K562 (cell line): ENCODE measurements at regions not wholly inside any gene's neighbourhood (a gene's known extent, or its start where the extent isn't known, plus 50 kb on each side); places are given as distances from the start of the nearest gene placed in this dataset.

Source experiments
- ATAC-seq: fragments of 200-7000 bp; cut with Tn5 transposase; 3 replicates; pipeline ENCODE4 v1.9.1; 2020; ENCODE audit warnings: moderate library complexity
- BruUV-seq: library from RNA; stranded (reverse); fragments of 400-500 nt; replicated peaks from 2 replicates; lab custom pipeline; 2021; lab: Mats Ljungman, UMichigan
- CTCF ChIA-PET: fragments of 300-600 bp; formaldehyde crosslinking; extraction: SDS; loops from one replicate; lab custom pipeline; 2021; ENCODE audit warnings: low intra/inter-chr PET ratio; lab: Yijun Ruan, JAX
- POLR2A ChIA-PET: fragments of 300-600, 350-650 bp; sonication (Branson Sonifier 250); formaldehyde crosslinking; extraction: SDS; loops from one replicate; lab custom pipeline; 2021; ENCODE audit warnings: antibody characterized with exemption, inconsistent platforms; lab: Yijun Ruan, JAX
- DNase-seq, 4 experiments: peaks; one replicate each; pipeline versions ENCODE4 v3.0.0 to v3.0.0-alpha.2; 2011 to 2018; ENCODE audit warnings: low spot score in 3 of 4, mixed read lengths in 3 of 4; ENCODE audit errors: extremely low read depth in 1 of 4
- FAIRE-seq: peaks from 2 replicates; lab custom pipeline; 2011; peaks lifted over from hg19 to GRCh38; lab: Jason Lieb, UNC
- H2AFZ ChIP-seq: 2 replicates; pipeline ENCODE4 v1.6.0; 2011; ENCODE audit warnings: low read depth, low read length, control low read depth, inconsistent platforms
- H3K27ac ChIP-seq: fragments of 200-600 bp; 3 replicates; pipeline ENCODE4 v1.8.0; 2011; ENCODE audit warnings: low read depth, mild to moderate bottlenecking, control low read depth, inconsistent platforms, low read length, moderate library complexity, mixed read lengths; ENCODE audit errors: extremely low read depth
- H3K27me3 ChIP-seq, 2 experiments: fragments of 300-600 bp in 1 of 2; 2 replicates in 1 of 2; 3 replicates in 1 of 2; pipeline versions ENCODE4 v1.6.0 to v1.8.0; 2011; ENCODE audit warnings: inconsistent platforms in 2 of 2, low read length in 2 of 2, mild to moderate bottlenecking in 1 of 2, mixed read lengths in 1 of 2, moderate library complexity in 1 of 2; ENCODE audit not compliant: control insufficient read depth in 2 of 2, insufficient read depth in 2 of 2
- H3K36me3 ChIP-seq: fragments of 300-600 bp; 3 replicates; pipeline ENCODE4 v1.8.0; 2011; ENCODE audit warnings: mild to moderate bottlenecking, low read length, inconsistent platforms; ENCODE audit not compliant: control insufficient read depth, insufficient read depth
- H3K4me1 ChIP-seq, 2 experiments: fragments of 200-600 bp in 1 of 2; replicated peaks in 1 of 2; 2 replicates in 1 of 2; 3 replicates in 1 of 2; pipeline versions ENCODE4 v1.5.1 to v1.8.0; 2011; ENCODE audit warnings: inconsistent platforms in 2 of 2, low read length in 2 of 2, mild to moderate bottlenecking in 1 of 2, mixed read lengths in 1 of 2, moderate library complexity in 1 of 2; ENCODE audit not compliant: control insufficient read depth in 2 of 2, insufficient read depth in 2 of 2
- H3K4me2 ChIP-seq: 2 replicates; pipeline ENCODE4 v1.6.1; 2011; ENCODE audit warnings: low read length, control low read depth, inconsistent platforms, mixed read lengths; ENCODE audit not compliant: insufficient read depth
- H3K4me3 ChIP-seq: fragments of 200-600 bp; sonication (generic), shearing (Covaris generic); 2 replicates; pipeline ENCODE4 v1.5.1; 2016; ENCODE audit warnings: control low read depth, inconsistent platforms
- H3K79me2 ChIP-seq: fragments of 200-600 bp; 3 replicates; pipeline ENCODE4 v1.8.0; 2011; ENCODE audit warnings: low read length, inconsistent platforms; ENCODE audit not compliant: control insufficient read depth, insufficient read depth
- H3K9ac ChIP-seq, 2 experiments: 2 replicates each; pipeline versions ENCODE4 v1.6.0 to v1.6.1; 2011; ENCODE audit warnings: low read depth in 2 of 2, low read length in 2 of 2, control low read depth in 1 of 2, inconsistent platforms in 1 of 2, mild to moderate bottlenecking in 1 of 2, mixed read lengths in 1 of 2; ENCODE audit not compliant: insufficient read depth in 1 of 2
- H3K9me1 ChIP-seq: one replicate; pipeline ENCODE4 v1.6.0; 2011; ENCODE audit warnings: inconsistent platforms, mild to moderate bottlenecking, low read length, moderate library complexity; ENCODE audit not compliant: control insufficient read depth, insufficient read depth
- H3K9me3 ChIP-seq: replicated peaks from 2 replicates; pipeline ENCODE4 v1.5.1; 2011; ENCODE audit warnings: low read depth, low read length, inconsistent platforms; ENCODE audit not compliant: control insufficient read depth, insufficient read depth
- H4K20me1 ChIP-seq: replicated peaks from 2 replicates; pipeline ENCODE4 v1.6.1; 2011; ENCODE audit warnings: low read length, inconsistent platforms, mixed read lengths; ENCODE audit not compliant: control insufficient read depth, insufficient read depth
- RFX5 ChIP-seq: IDR thresholded peaks from 2 replicates; pipeline ENCODE4 v1.6.1; 2011; ENCODE audit warnings: low read depth, mild to moderate bottlenecking, improper control_type of control experiment, low read length
- WGBS: fragments of 100-300 bp; shearing (Covaris generic); methylation state at CpG from one replicate; pipeline ENCODE4 v1.1.6; 2016; ENCODE audit warnings: low coverage, mixed read lengths; ENCODE audit not compliant: insufficient coverage; ENCODE audit errors: missing lambda C conversion rate; 5-methylcytosine and 5-hydroxymethylcytosine counted together
- in situ Hi-C: fragments of 300-500 bp; cut with MboI; formaldehyde crosslinking; loops from 4 replicates; pipeline ENCODE4 v1.15.0; 2018; ENCODE audit warnings: inconsistent platforms, mixed read lengths
- intact Hi-C: fragments of 100-400 bp; cut with micrococcal nuclease; formaldehyde crosslinking; loops from 2 replicates; pipeline ENCODE4 v1.14.2; 2022
- TF ChIP-seq, protein P1 (sequence below): fragments of 450-650 bp; formaldehyde crosslinking; IDR thresholded peaks from 2 replicates; pipeline ENCODE4 v1.4.0; 2020; ENCODE audit warnings: mild to moderate bottlenecking
- TF ChIP-seq, protein P2 (sequence below): sonication (generic); formaldehyde crosslinking; IDR thresholded peaks from 2 replicates; pipeline ENCODE4 v1.8.1; 2023; ENCODE audit warnings: mild to moderate bottlenecking, missing genetic modification reagents

DNA sequence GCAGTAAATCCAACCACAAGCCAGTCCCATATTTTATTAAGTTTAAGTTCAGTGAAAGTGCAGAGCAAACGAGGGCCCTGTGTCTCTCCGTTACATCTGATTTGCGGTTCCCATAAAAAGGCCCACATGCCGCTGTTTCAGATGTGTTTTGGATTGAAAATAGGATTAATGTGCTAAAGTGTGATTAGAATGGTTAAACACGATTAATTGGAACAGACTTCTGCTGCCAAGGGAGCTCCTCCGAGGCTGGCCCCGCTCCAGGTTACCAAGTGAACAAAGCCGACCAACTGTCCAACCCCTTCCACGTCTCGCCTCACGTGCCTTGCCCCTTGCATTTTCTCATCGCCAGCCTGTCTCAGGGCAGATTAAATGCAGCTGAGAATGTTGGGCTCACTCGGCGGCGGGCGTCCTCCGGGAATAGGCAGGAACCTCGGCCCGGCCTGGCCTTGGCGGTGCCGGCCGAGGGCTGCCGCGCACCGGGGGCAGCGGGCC is 166.5 kb upstream of the GSC start:
- ATAC-seq, result no peak
- no peak for FAIRE-seq
- no TSS peak for BruUV-seq

More for the DNA sequence above, 166.5 kb upstream of the GSC start:
- POLR2A ChIA-PET, result interaction anchor here (0.6 kb wide), 1 partner anchor 1007 kb away, joined by 3 read pairs; no protein-coding TSS in a partner anchor
- Histone ChIP-seq H3K9me3 (no peaks in the 10 kb centered on the region), H4K20me1 (no peaks in the 10 kb centered on the region), H3K36me3 (no peaks in the 10 kb centered on the region)
- in situ Hi-C loops, result no loop called here
- WGBS, result 3% methylated on average over 20 of the region's 26 CpGs
- no peak for TF ChIP-seq RFX5
- TF ChIP-seq, protein P1, sequence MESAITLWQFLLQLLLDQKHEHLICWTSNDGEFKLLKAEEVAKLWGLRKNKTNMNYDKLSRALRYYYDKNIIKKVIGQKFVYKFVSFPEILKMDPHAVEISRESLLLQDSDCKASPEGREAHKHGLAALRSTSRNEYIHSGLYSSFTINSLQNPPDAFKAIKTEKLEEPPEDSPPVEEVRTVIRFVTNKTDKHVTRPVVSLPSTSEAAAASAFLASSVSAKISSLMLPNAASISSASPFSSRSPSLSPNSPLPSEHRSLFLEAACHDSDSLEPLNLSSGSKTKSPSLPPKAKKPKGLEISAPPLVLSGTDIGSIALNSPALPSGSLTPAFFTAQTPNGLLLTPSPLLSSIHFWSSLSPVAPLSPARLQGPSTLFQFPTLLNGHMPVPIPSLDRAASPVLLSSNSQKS, result no peak
- TF ChIP-seq, protein P2, sequence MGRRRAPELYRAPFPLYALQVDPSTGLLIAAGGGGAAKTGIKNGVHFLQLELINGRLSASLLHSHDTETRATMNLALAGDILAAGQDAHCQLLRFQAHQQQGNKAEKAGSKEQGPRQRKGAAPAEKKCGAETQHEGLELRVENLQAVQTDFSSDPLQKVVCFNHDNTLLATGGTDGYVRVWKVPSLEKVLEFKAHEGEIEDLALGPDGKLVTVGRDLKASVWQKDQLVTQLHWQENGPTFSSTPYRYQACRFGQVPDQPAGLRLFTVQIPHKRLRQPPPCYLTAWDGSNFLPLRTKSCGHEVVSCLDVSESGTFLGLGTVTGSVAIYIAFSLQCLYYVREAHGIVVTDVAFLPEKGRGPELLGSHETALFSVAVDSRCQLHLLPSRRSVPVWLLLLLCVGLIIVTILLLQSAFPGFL (CRISPR knock-in tag), result no peak
- TF ChIP-seq, all 486 proteins: peak for 0
- DNase-seq, result no peak
- Histone ChIP-seq H2AFZ (no peak overlapping the region), H3K9ac (no peak overlapping the region), H3K27ac (no peak overlapping the region), H3K79me2 (no peaks in the 10 kb centered on the region), H3K9me1 (no peaks in the 10 kb centered on the region), H3K4me3 (no peak overlapping the region), H3K27me3 (peaks cover 0 to 28% of the 10 kb centered on the region in 2 experiments; a peak in 2 of 5 replicates), H3K4me2 (no peak overlapping the region), H3K4me1 (no peaks in the 10 kb centered on the region)
- intact Hi-C loops, result no loop called here
- CTCF ChIA-PET, result no interaction called here
